RWPE1 (cell line): ENCODE measurements at regions not wholly inside any gene's neighbourhood (a gene's known extent, or its start where the extent isn't known, plus 50 kb on each side); places are given as distances from the start of the nearest gene placed in this dataset.

Source experiments
- CTCF ChIA-PET: fragments of 350-600 bp; sonication (Branson Sonifier 250); formaldehyde crosslinking; extraction: SDS; loops from one replicate; lab custom pipeline; 2021; lab: Yijun Ruan, JAX
- POLR2A ChIA-PET: fragments of 400-600 bp; formaldehyde crosslinking; extraction: SDS; loops from one replicate; lab custom pipeline; 2020; ENCODE audit warnings: antibody characterized with exemption; ENCODE audit not compliant: low non-redundant PET; lab: Yijun Ruan, JAX
- DNase-seq: peaks from one replicate; pipeline ENCODE4 v3.0.0; 2012; ENCODE audit warnings: low spot score
- H3K27ac ChIP-seq: fragments of 450-650 bp; 2 replicates; pipeline ENCODE4 v1.5.1; 2017
- CTCF ChIP-seq: fragments of 450-650 bp; conservative IDR thresholded peaks from 2 replicates; pipeline ENCODE4 v1.5.1; 2017; ENCODE audit warnings: low read depth, mild to moderate bottlenecking

GRCh38 chr14:95375539-95376109, 55.9 kb upstream of the CLMN start:
- no peak for TF ChIP-seq CTCF
- no peak for DNase-seq
- CTCF ChIA-PET, result no interaction called here

GRCh38 chr14:95374239-95374997, 54.7 kb upstream of the CLMN start:
- no peak overlapping the region for H3K27ac ChIP-seq
- no peak for TF ChIP-seq CTCF
- no peak for DNase-seq
- CTCF ChIA-PET, result no interaction called here
- POLR2A ChIA-PET, result no interaction called here

More at GRCh38 chr14:95375539-95376109, 55.9 kb upstream of the CLMN start:
- no peak overlapping the region for H3K27ac ChIP-seq
- POLR2A ChIA-PET, result no interaction called here

- ChIA-PET POLR2A (no interaction called here), CTCF (interaction anchor here (0.6 kb wide), 1 partner anchor 185 kb away, joined by 3 read pairs; no protein-coding TSS in a partner anchor)
- H3K27ac ChIP-seq, result no peak overlapping the region
- TF ChIP-seq CTCF, result no peak
- DNase-seq, result no peak
Measured at GRCh38 chr14:95370076-95370475, 50.4 kb upstream of the CLMN start.
